GM12872 (cell line): ENCODE measurements at regions not wholly inside any gene's neighbourhood (a gene's known extent, or its start where the extent isn't known, plus 50 kb on each side); places are given as distances from the start of the nearest gene placed in this dataset.

Source experiments
- CTCF ChIP-seq: IDR thresholded peaks from 3 replicates; pipeline ENCODE4 v1.5.1; 2011; ENCODE audit warnings: low read depth, mild to moderate bottlenecking, low read length, moderate library complexity; ENCODE audit not compliant: insufficient read depth

- TF ChIP-seq CTCF = no peak
Observed at GRCh38 chr12:111099186-111099585, 178.8 kb upstream of the MYL2 start.

GRCh38 chr12:111094157-111095010 lies 174.0 kb upstream of the MYL2 start:
- TF ChIP-seq CTCF = no peak

GRCh38 chr12:111093428-111094142 lies 173.2 kb upstream of the MYL2 start:
- no peak for TF ChIP-seq CTCF

- no peak for TF ChIP-seq CTCF
Observed at GRCh38 chr12:111091051-111091450, 170.7 kb upstream of the MYL2 start.

GRCh38 chr12:111089616-111090015 lies 169.2 kb upstream of the MYL2 start:
- no peak for TF ChIP-seq CTCF

- TF ChIP-seq CTCF = no peak
Observed at GRCh38 chr12:111088409-111088808, 168.0 kb upstream of the MYL2 start.

- no peak for TF ChIP-seq CTCF
Observed at GRCh38 chr12:111086947-111087700, 166.7 kb upstream of the MYL2 start.
